Right atrium auricular region (tissue), 2 donors: ENCODE measurements at regions not wholly inside any gene's neighbourhood (a gene's known extent, or its start where the extent isn't known, plus 50 kb on each side); places are given as distances from the start of the nearest gene placed in this dataset.
"Not testable (repeated sequence)": the region's sequence is repeated elsewhere in the genome, so short reads cannot be mapped to it uniquely, and the experiment has no call there.

Source experiments
- DNase-seq: peaks from one replicate; pipeline ENCODE4 v3.0.0-alpha.2; 2019; ENCODE audit warnings: low spot score
- H3K27ac ChIP-seq, 2 donors: fragments of 200-600 bp; sonication (generic); 1 replicate in 1 of 2; 2 replicates in 1 of 2; pipeline ENCODE4 v1.5.1; 2016 to 2019
- H3K27me3 ChIP-seq, 2 donors: fragments of 200-600 bp; sonication (generic); one replicate each; pipeline versions ENCODE4 v1.5.1 to v1.6.0; 2017 to 2019
- H3K36me3 ChIP-seq: fragments of 200-600 bp; sonication (generic); one replicate; pipeline ENCODE4 v1.5.1; 2016
- H3K4me1 ChIP-seq, 2 donors: fragments of 200-600 bp; sonication (generic); one replicate each; pipeline versions ENCODE4 v1.5.1 to v1.6.0; 2017 to 2019
- H3K4me3 ChIP-seq, 2 donors: fragments of 200-600 bp; sonication (generic); 1 replicate in 1 of 2; 2 replicates in 1 of 2; pipeline ENCODE4 v1.5.1; 2017 to 2019; ENCODE audit warnings: mild to moderate bottlenecking in 1 of 2, moderate library complexity in 1 of 2
- H3K9me3 ChIP-seq, 2 donors: fragments of 200-600 bp; sonication (generic); one replicate each; pipeline ENCODE4 v1.5.1; 2019
- CTCF ChIP-seq, 2 donors: fragments of 200-600 bp; sonication (generic); IDR thresholded peaks; one replicate each; pipeline ENCODE4 v1.5.1; 2019; ENCODE audit warnings: antibody characterized with exemption in 2 of 2

- no peak for DNase-seq
- Histone ChIP-seq H3K9me3 (peaks cover 6 to 30% of the 10 kb centered on the region in 2 donors), H3K36me3 (no peaks in the 10 kb centered on the region), H3K4me1 (no peaks in the 10 kb centered on the region), H3K27ac (no peak overlapping the region), H3K27me3 (no peaks in the 10 kb centered on the region), H3K4me3 (no peak overlapping the region)
- no peak for TF ChIP-seq CTCF (IDR thresholded peaks at IDR 0.05)
These were observed 630.9 kb upstream of the NR2F2 start for GRCh38 chr15:95699578-95699977.

DNA sequence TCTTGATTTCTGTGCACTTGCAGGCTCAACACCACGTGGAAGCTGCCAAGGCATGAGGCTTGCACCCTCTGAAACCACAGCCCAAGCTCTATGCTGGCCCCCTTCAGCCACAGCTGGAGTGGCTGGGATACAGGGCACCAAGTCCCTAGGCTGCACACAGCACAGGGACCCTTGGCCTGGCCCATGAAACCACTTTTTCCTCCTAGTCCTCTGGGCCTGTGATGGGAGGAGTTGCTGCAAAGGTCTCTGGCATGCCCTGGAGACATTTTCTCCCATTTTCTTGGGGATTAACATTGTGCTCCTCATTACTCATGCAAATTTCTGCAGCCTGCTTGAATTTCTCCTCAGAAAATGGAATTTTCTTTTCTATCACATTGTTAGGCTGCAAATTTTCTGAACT lies 629.8 kb upstream of the NR2F2 start:
- not testable (repeated sequence) for H3K27ac ChIP-seq, DNase-seq, H3K36me3 ChIP-seq, H3K27me3 ChIP-seq, H3K4me3 ChIP-seq, H3K4me1 ChIP-seq
- peaks cover 6 to 21% of the 10 kb centered on the region in 2 donors for H3K9me3 ChIP-seq

DNA sequence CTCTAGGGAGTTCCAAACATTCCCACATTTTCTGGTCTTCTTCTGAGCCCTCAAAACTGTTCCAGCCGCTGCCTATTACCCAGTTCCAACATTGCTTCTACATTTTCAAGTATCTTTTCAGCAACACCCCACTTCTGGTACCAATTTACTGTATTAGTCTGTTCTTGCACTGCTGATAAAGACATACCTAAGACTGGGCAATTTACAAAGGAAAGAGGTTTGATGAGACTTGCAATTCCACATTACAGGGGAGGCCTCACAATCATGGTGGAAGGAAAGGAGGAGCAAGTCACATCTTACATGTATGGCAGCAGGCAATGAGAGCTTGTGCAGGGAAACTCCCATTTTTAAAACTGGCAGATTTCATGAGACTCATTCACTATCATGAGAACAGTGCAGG lies 629.1 kb upstream of the NR2F2 start:
- Histone ChIP-seq H3K27me3 (no peaks in the 10 kb centered on the region), H3K9me3 (peaks cover 6 to 21% of the 10 kb centered on the region in 2 donors), H3K36me3 (no peaks in the 10 kb centered on the region), H3K27ac (no peak overlapping the region), H3K4me3 (no peak overlapping the region), H3K4me1 (no peaks in the 10 kb centered on the region)
- TF ChIP-seq CTCF (IDR thresholded peaks at IDR 0.05): no peak
- no peak for DNase-seq

GRCh38 chr15:95709959-95710695 lies 620.4 kb upstream of the NR2F2 start:
- no peak overlapping the region for H3K27ac ChIP-seq
- DNase-seq: no peak
- no peaks in the 10 kb centered on the region for H3K9me3 ChIP-seq
- no peak for TF ChIP-seq CTCF (IDR thresholded peaks at IDR 0.05)
- H3K4me3 ChIP-seq: no peak overlapping the region
- H3K4me1 ChIP-seq: peaks cover 0 to under 1% of the 10 kb centered on the region in 2 donors
- no peaks in the 10 kb centered on the region for H3K27me3 ChIP-seq
- H3K36me3 ChIP-seq: no peaks in the 10 kb centered on the region

DNA sequence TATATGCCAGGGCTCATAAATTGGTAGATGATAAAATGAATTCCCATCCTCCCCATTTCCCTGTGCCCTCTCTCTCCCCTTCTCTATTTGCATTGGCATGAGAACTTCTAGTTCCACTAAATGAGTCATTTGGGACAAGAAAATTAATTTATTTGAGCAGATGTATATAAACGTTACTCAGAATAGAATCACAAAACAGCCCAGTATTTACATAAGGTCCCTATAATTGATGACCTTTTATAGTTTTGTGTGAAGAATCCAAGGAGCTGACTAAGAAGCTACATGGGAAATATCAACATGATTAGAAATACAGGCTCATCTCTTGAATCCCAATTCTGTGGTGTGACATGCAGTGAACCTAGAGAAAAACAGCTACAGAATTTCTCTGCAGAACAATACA lies 617.7 kb upstream of the NR2F2 start:
- no peak overlapping the region for H3K4me3 ChIP-seq
- DNase-seq: no peak
- H3K36me3 ChIP-seq: no peaks in the 10 kb centered on the region
- H3K27me3 ChIP-seq: no peaks in the 10 kb centered on the region
- no peak for TF ChIP-seq CTCF (IDR thresholded peaks at IDR 0.05)
- H3K4me1 ChIP-seq: peaks cover 0 to 6% of the 10 kb centered on the region in 2 donors
- no peak overlapping the region for H3K27ac ChIP-seq
- no peaks in the 10 kb centered on the region for H3K9me3 ChIP-seq

DNA sequence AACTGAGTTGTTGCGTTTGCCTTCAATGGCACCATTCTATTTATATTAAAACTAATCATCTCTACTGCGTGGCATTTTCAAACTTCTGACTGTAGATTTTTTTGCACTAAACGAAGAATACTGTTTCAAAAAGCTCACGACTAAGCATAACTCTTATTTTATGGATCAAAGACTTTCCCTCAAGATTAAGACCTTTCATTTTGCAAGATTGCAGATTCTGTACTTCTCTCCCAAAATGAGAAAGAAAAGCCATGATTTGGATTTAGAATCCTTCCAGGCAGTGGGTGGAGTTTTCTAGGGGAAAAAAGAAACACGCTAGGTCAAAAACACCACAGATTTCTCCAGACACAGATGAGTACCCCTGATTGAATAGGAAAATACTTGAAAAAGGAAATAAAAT lies 617.2 kb upstream of the NR2F2 start:
- Histone ChIP-seq H3K9me3 (no peaks in the 10 kb centered on the region), H3K4me1 (peaks cover 0 to 6% of the 10 kb centered on the region in 2 donors), H3K36me3 (no peaks in the 10 kb centered on the region), H3K27ac (no peak overlapping the region), H3K4me3 (no peak overlapping the region), H3K27me3 (no peaks in the 10 kb centered on the region)
- TF ChIP-seq CTCF (IDR thresholded peaks at IDR 0.05): no peak
- no peak for DNase-seq
